ENCODE measurements at regions not wholly inside any gene's neighbourhood (a gene's known extent, or its start where the extent isn't known, plus 50 kb on each side); places are given as distances from the start of the nearest gene placed in this dataset.

DNA sequence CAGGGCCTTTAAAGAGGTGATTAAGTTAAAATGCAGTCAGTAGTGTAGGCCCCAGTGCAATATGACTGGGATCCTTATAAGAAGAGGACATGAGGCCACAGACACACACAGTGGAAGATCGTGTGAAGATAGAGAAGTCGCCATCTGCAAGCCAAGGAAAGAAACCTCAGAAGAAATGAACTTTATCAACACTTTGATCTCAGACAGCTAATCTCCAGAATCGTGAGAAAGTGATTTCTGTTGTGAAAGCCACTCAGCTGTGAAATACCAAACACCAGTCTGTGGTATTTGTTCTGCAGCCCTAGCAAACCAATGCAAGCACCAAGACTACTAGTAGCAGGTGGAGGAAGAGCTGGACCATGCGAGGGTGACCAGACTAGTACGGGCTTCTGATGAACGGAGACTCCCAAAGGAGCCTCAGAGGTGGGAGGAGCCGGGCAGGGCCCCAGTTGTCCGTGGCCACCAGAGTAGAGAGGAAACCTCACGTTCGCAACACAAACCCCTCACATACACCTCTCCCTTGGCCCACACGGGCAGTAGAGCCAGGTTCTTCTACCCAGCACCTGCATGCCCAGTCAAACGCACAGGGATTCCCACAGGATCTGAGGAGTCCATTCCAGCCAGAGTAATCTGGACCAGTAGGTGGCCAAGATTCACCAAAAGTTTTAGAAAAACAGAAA lies 243.0 kb downstream of the TTC8 start:
- WGBS, 3 donors, result 76 to 82% (median 81%) methylated on average over 12 of the region's 12 CpGs
- DNase-seq, result no peak

GRCh38 chr14:89078021-89078795 lies 253.8 kb downstream of the TTC8 start:
- Histone ChIP-seq H3K4me1 (ENCODE audit: insufficient read depth) (peaks cover 6% of the 10 kb centered on the region), H3K27ac (no peak overlapping the region), H3K36me3 (no peaks in the 10 kb centered on the region), H3K27me3 (no peaks in the 10 kb centered on the region), H3K4me3 (no peak overlapping the region), H3K9me3 (no peaks in the 10 kb centered on the region)
- 36 to 55% (median 40%) methylated on average over 16 of the region's 16 CpGs for WGBS, 3 donors
- TF ChIP-seq EP300 (IDR thresholded peaks at IDR 0.05) (no peak), CTCF (IDR thresholded peaks at IDR 0.05) (no peak), POLR2A (IDR thresholded peaks at IDR 0.05) (no peak)
- intact Hi-C loops (cut with DNase I), result no loop called here
- DNase-seq, result peak in 1 of 5 donors; percentile 39

More for the DNA sequence above, 243.0 kb downstream of the TTC8 start:
- intact Hi-C loops (cut with DNase I), result no loop called here
- Histone ChIP-seq H3K27me3 (no peaks in the 10 kb centered on the region), H3K36me3 (no peaks in the 10 kb centered on the region), H3K4me1 (ENCODE audit: insufficient read depth) (peaks cover 2% of the 10 kb centered on the region), H3K9me3 (no peaks in the 10 kb centered on the region), H3K4me3 (no peak overlapping the region), H3K27ac (no peak overlapping the region)
- TF ChIP-seq EP300 (IDR thresholded peaks at IDR 0.05) (no peak), CTCF (IDR thresholded peaks at IDR 0.05) (no peak), POLR2A (IDR thresholded peaks at IDR 0.05) (no peak)

DNA sequence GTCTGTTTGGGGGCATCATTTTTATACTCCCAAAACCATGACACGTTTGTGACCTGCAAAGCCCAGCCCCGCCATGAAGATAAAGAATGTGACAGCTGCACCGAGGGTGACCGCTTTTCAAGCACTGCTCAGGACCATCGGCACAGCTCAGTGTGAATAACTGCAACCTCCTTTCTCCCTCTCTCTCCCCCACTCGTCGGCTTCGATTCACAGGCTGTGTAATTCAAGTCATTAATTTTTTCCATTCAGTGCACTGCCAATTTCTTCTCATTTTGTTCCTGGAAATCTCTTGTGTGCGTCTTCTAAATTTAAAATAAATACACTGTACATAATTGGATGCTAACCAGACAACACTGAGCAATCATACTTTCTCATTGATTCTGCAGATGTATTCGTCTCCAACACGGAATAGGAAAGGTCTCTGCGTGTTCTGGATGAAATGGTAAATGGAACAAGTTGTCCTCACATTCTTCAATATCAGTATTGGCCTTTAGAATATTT lies 260.8 kb downstream of the TTC8 start:
- no peaks in the 10 kb centered on the region for H3K36me3 ChIP-seq
- no peak for TF ChIP-seq CTCF (IDR thresholded peaks at IDR 0.05)
- no peak for TF ChIP-seq POLR2A (IDR thresholded peaks at IDR 0.05)
- no peak for TF ChIP-seq EP300 (IDR thresholded peaks at IDR 0.05)
- WGBS, 3 donors, result 34 to 49% (median 37%) methylated on average over 12 of the region's 12 CpGs
- no peak overlapping the region for H3K4me3 ChIP-seq
- DNase-seq, result no peak
- no peaks in the 10 kb centered on the region for H3K27me3 ChIP-seq
- no peak overlapping the region for H3K27ac ChIP-seq
- H3K9me3 ChIP-seq, result no peaks in the 10 kb centered on the region
- peaks cover 3% of the 10 kb centered on the region for H3K4me1 ChIP-seq (ENCODE audit: insufficient read depth)
- intact Hi-C loops (cut with DNase I), result no loop called here

GRCh38 chr14:89085737-89086382 lies 261.4 kb downstream of the TTC8 start:
- DNase-seq, result peak in 1 of 5 donors; percentile 25
- TF ChIP-seq EP300 (IDR thresholded peaks at IDR 0.05) (no peak), POLR2A (IDR thresholded peaks at IDR 0.05) (no peak), CTCF (IDR thresholded peaks at IDR 0.05) (no peak)
- no peaks in the 10 kb centered on the region for H3K9me3 ChIP-seq
- intact Hi-C loops (cut with DNase I), result no loop called here
- no peak overlapping the region for H3K4me3 ChIP-seq
- no peaks in the 10 kb centered on the region for H3K36me3 ChIP-seq
- H3K27ac ChIP-seq, result no peak overlapping the region
- H3K27me3 ChIP-seq, result no peaks in the 10 kb centered on the region
- 40 to 44% (median 41%) methylated on average over 9 of the region's 9 CpGs for WGBS, 3 donors
- H3K4me1 ChIP-seq (ENCODE audit: insufficient read depth), result peaks cover 3% of the 10 kb centered on the region

All from ovary (tissue), 7 donors.